Mucosa of descending colon (tissue), 3 donors: ENCODE measurements at regions not wholly inside any gene's neighbourhood (a gene's known extent, or its start where the extent isn't known, plus 50 kb on each side); places are given as distances from the start of the nearest gene placed in this dataset.
"Not testable (repeated sequence)": the region's sequence is repeated elsewhere in the genome, so short reads cannot be mapped to it uniquely, and the experiment has no call there.

Source experiments
- ATAC-seq: fragments of 200-7000 bp; cut with Tn5 transposase; one replicate; pipeline ENCODE4 v1.9.1; 2020; ENCODE audit warnings: mild to moderate bottlenecking, moderate library complexity
- DNase-seq, 3 donors: peaks; one replicate each; pipeline ENCODE4 v3.0.0-alpha.2; 2020
- H3K36me3 ChIP-seq: fragments of 200-600 bp; one replicate; pipeline ENCODE4 v1.8.0; 2021; ENCODE audit warnings: low read depth, mild to moderate bottlenecking
- H3K4me1 ChIP-seq: fragments of 200-600 bp; one replicate; pipeline ENCODE4 v1.8.0; 2021; ENCODE audit warnings: low read depth, mild to moderate bottlenecking
- H3K4me3 ChIP-seq: fragments of 200-600 bp; one replicate; pipeline ENCODE4 v1.8.0; 2021; ENCODE audit warnings: mild to moderate bottlenecking
- H3K9me3 ChIP-seq: fragments of 200-600 bp; one replicate; pipeline ENCODE4 v1.8.0; 2021; ENCODE audit warnings: mild to moderate bottlenecking
- intact Hi-C, 2 donors: fragments of 100-400 bp; cut with DNase I in 1 of 2; cut with micrococcal nuclease in 1 of 2; formaldehyde crosslinking; loops; one replicate each; pipeline versions ENCODE4 v1.11.0 to v1.11.1; 2022; cut with DNase I, micrococcal nuclease
- TF ChIP-seq, protein P1 (sequence below): fragments of 200-600 bp; IDR thresholded peaks from one replicate; pipeline ENCODE4 v1.8.0; 2022; ENCODE audit warnings: antibody characterized with exemption, mild to moderate bottlenecking
- donor health status: DM: no; HTN: no; CAD: no; lungs with moderate emphysema.
- donor health status: DM: no; HTN: no; CAD: no.
- donor health status: DM: no; HTN: yes; CAD: no.

GRCh38 chr14:35956376-35957085 is 130.4 kb downstream of the BRMS1L start:
- DNase-seq, result peak in 1 of 3 donors; percentile 7
- intact Hi-C loops, result no loop called here

DNA sequence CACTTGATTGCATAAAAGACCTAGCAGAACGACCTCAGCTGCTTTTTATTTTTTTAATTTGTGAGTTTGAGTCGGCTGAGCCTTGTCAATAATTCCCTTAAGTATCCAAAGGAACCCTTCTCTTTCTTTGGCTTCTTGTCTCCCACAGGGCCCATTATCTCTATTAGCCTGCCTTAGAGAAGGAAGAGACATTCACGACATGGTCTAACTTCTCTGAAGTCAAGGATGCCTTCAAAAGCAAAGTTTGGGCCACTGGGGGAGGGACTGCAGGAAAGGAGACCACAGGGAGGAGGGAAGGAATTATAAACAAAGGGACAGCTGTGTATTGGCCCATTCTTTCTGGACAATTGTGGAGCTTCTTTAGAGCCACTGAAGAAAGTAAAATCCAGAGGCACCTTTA is 126.4 kb downstream of the BRMS1L start:
- DNase-seq (no peak), ATAC-seq (no peak)
- intact Hi-C loops, result no loop called here
- Histone ChIP-seq H3K4me1 (no peaks in the 10 kb centered on the region), H3K9me3 (no peaks in the 10 kb centered on the region), H3K36me3 (no peaks in the 10 kb centered on the region), H3K4me3 (no peak overlapping the region)
- TF ChIP-seq, protein P1, sequence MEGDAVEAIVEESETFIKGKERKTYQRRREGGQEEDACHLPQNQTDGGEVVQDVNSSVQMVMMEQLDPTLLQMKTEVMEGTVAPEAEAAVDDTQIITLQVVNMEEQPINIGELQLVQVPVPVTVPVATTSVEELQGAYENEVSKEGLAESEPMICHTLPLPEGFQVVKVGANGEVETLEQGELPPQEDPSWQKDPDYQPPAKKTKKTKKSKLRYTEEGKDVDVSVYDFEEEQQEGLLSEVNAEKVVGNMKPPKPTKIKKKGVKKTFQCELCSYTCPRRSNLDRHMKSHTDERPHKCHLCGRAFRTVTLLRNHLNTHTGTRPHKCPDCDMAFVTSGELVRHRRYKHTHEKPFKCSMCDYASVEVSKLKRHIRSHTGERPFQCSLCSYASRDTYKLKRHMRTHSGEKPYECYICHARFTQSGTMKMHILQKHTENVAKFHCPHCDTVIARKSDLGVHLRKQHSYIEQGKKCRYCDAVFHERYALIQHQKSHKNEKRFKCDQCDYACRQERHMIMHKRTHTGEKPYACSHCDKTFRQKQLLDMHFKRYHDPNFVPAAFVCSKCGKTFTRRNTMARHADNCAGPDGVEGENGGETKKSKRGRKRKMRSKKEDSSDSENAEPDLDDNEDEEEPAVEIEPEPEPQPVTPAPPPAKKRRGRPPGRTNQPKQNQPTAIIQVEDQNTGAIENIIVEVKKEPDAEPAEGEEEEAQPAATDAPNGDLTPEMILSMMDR, result no peak

More at GRCh38 chr14:35956376-35957085, 130.4 kb downstream of the BRMS1L start:
- peak; percentile 70 for ATAC-seq
- Histone ChIP-seq H3K4me1 (no peaks in the 10 kb centered on the region), H3K9me3 (no peaks in the 10 kb centered on the region), H3K36me3 (no peaks in the 10 kb centered on the region), H3K4me3 (no peak overlapping the region)
- TF ChIP-seq, protein P1, result no peak

DNA sequence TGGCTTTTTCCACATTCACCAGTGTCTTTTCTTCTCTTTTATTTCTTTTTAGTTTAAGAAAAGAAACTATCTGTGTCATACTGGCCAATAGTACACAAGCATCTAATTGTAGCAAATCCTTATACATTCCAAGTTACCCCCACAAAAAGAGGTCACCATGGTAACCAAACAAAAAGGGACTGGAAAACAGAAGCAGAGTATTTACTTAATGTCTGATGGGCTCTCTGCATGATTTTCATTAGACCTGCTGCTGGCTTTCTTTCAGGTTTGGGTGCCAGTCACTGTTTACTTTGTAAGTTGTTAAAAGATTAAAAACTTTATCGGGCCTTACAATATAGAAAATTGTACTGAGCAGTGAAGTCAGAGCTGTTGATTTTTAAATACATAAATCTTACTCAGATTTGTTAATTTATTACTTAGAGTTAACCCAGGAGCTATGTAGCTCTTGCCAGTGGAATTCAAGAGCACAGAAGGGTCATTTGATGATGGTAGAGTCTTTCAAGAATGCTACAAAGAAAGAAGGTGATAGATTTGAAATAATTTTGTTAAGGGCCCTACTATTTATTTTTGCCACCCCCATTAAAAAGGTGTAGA is 123.9 kb downstream of the BRMS1L start:
- DNase-seq (no peak), ATAC-seq (peak; percentile 52)
- H3K36me3 ChIP-seq, result no peaks in the 10 kb centered on the region
- intact Hi-C loops, result no loop called here
- TF ChIP-seq, protein P1, result no peak
- H3K9me3 ChIP-seq, result no peaks in the 10 kb centered on the region
- no peak overlapping the region for H3K4me3 ChIP-seq
- H3K4me1 ChIP-seq, result no peaks in the 10 kb centered on the region

DNA sequence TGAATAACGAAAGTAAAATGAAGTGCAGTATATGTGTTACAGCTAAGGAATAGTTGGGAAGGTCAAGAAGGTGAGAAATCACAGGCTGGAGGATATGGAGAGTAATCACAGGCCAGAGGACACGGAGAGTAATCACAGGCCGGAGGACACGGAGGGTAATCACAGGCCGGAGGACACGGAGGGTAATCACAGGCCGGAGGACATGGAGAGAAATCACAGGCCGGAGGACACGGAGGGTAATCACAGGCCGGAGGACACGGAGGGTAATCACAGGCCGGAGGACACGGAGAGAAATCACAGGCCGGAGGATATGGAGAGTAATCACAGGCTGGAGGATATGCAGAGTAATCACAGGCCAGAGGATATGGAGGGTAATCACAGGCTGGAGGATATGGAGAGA is 121.8 kb downstream of the BRMS1L start:
- ATAC-seq, H3K4me3 ChIP-seq, H3K4me1 ChIP-seq, DNase-seq, H3K36me3 ChIP-seq, intact Hi-C loops, H3K9me3 ChIP-seq: not testable (repeated sequence)

DNA sequence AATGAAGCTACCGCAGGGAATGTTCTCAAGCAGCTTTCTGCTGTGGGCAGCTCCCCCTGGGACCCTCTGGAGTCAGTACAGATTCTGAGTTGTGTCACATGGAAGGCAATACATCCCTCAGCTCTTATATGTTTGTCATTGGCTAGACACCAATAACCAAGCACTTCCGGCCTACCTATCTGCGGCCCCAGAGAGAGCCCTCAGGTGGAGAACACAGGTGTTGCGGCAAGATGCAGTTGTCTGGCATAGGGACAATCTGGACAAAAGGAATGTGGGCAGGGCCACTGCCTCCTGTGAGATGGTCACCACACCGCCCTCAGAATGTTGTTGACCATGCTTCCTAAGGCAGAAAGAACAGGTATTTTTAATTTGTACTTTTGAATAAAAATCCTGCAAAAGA is 118.7 kb downstream of the BRMS1L start:
- ATAC-seq (peak; percentile 83), DNase-seq (peak in 2 of 3 donors; percentile 42 to 53)
- no peaks in the 10 kb centered on the region for H3K9me3 ChIP-seq
- intact Hi-C loops, result no loop called here
- no peaks in the 10 kb centered on the region for H3K4me1 ChIP-seq
- TF ChIP-seq, protein P1, result no peak
- no peak overlapping the region for H3K4me3 ChIP-seq
- no peaks in the 10 kb centered on the region for H3K36me3 ChIP-seq

- DNase-seq (no peak), ATAC-seq (no peak)
- Histone ChIP-seq H3K9me3 (no peaks in the 10 kb centered on the region), H3K4me1 (no peaks in the 10 kb centered on the region), H3K36me3 (no peaks in the 10 kb centered on the region), H3K4me3 (no peak overlapping the region)
- intact Hi-C loops, result no loop called here
- TF ChIP-seq, protein P1, result no peak
Measured at GRCh38 chr14:35940291-35940690, 114.2 kb downstream of the BRMS1L start.
